GM18868 (cell line): ENCODE measurements at regions not wholly inside any gene's neighbourhood (a gene's known extent, or its start where the extent isn't known, plus 50 kb on each side); places are given as distances from the start of the nearest gene placed in this dataset.
"Not testable (repeated sequence)": the region's sequence is repeated elsewhere in the genome, so short reads cannot be mapped to it uniquely, and the experiment has no call there.

Experiments used
- ATAC-seq: cut with Tn5 transposase; IDR thresholded peaks from one replicate; pipeline ENCODE4 v1.9.1; 2021; ENCODE audit warnings: mild to moderate bottlenecking, moderate library complexity; ENCODE audit not compliant: unreplicated experiment

DNA sequence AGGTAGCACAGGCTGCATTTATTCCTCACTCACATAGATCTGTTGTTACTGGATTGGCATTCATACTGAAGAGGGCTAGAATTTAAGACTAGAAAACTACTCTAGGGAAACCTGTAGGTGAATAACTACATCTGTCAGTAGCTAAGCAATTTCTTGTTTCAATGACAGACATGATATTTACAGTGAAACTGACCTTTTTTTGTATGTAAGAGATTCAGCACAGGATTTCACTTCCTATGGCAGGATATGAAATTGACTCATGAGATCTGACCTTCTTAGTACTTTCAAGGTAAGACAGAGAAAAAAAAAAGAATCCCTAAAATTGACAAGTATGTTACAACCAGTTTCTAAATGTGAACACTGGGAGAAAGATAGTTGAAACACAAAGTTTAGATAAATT lies 189.8 kb upstream of the SLC16A7 start:
- no peak for ATAC-seq

DNA sequence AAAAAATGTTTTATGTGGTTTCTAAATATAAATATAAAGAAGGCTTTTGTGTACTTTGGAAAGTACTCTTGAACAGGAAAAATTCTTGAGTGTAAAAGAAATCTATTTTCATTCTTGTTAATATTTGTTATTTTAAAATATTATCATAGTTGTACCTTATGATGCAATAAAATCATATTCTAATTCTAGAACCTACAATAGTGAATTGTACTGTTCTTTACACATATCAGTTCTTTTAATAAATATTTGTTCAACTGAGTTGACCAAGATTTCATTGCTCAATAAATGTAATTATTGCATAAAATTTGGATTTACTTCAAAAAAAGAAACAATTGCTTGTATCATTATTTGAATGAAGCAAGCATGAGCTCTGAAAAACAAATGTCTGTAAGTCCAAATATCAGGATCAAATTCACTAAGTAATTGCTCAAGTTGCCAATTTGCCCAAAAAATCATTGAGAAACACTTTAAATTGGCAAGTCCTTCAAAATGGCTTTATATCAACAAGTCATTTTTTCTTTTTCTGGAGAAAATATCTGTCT lies 191.6 kb upstream of the SLC16A7 start:
- no peak for ATAC-seq

- ATAC-seq = peak; percentile 86
Measured at GRCh38 chr12:59403259-59403932, 192.4 kb upstream of the SLC16A7 start.

GRCh38 chr12:59401862-59402261 lies 194.0 kb upstream of the SLC16A7 start:
- ATAC-seq = no peak

- no peak for ATAC-seq
Measured at GRCh38 chr12:59398164-59398563, 197.7 kb upstream of the SLC16A7 start.

DNA sequence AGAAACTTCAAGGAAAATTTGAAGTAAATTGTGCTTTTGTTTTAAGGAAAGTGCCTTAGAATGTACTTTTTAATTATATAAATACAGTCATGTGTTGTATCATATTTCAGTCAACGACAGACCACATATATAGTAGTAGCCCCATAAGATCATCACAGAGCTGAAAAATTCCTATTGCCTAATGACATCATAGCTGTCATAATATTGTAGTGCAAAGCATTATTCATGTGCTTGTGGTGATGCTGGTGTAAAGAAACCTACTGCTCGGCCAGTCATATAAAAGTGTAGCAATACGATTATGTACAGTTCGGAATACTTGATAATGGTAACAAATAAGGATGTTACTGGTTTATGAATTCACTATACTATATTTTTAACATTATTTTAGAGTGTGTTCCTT lies 198.9 kb upstream of the SLC16A7 start:
- no peak for ATAC-seq

DNA sequence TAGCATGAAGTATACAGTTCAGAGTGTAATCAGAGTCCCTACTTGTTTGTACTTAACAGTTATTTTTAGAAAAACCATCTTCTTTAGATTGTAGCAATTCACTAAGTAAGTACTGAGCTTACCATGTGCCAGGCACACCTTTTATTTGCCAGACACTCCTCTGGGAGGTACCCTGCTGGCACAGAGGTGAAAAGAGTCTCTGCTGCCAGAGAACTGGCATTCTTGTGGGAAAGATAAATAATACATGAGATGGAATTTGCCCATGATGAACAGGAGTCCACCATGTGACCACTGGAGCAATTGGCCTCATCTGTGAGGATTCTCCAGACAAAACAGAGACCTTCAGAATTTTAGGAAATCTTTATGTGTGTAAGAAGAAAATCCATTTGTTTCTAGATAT lies 199.3 kb upstream of the SLC16A7 start:
- no peak for ATAC-seq

GRCh38 chr12:59395310-59395709 lies 200.5 kb upstream of the SLC16A7 start:
- not testable (repeated sequence) for ATAC-seq

DNA sequence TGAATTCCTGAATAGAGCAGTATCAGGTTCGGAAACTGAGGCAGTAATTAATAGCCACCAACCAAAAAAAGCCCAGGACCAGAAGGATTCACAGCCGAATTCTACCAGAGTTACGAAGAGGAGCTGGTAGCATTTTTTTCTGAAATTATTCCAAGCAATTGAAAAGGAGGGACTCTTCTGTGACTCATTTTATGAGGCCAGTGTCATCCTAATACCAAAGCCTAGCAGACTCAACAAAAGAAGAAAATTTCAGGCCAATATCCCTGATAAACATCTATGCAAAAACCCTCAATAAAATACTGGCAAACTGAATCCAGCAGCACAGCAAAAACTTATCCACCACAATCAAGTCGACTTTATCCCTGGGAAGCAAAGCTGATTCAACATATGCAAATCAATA lies 202.3 kb upstream of the SLC16A7 start:
- no peak for ATAC-seq

GRCh38 chr12:59389968-59390576 lies 205.8 kb upstream of the SLC16A7 start:
- no peak for ATAC-seq

- no peak for ATAC-seq
Measured at GRCh38 chr12:59388694-59389093, 207.1 kb upstream of the SLC16A7 start.

- no peak for ATAC-seq
Measured at GRCh38 chr12:59388176-59388575, 207.7 kb upstream of the SLC16A7 start.

- ATAC-seq = no peak
Measured at GRCh38 chr12:59386236-59386635, 209.6 kb upstream of the SLC16A7 start.

GRCh38 chr12:59383079-59383822 lies 212.6 kb upstream of the SLC16A7 start:
- no peak for ATAC-seq

DNA sequence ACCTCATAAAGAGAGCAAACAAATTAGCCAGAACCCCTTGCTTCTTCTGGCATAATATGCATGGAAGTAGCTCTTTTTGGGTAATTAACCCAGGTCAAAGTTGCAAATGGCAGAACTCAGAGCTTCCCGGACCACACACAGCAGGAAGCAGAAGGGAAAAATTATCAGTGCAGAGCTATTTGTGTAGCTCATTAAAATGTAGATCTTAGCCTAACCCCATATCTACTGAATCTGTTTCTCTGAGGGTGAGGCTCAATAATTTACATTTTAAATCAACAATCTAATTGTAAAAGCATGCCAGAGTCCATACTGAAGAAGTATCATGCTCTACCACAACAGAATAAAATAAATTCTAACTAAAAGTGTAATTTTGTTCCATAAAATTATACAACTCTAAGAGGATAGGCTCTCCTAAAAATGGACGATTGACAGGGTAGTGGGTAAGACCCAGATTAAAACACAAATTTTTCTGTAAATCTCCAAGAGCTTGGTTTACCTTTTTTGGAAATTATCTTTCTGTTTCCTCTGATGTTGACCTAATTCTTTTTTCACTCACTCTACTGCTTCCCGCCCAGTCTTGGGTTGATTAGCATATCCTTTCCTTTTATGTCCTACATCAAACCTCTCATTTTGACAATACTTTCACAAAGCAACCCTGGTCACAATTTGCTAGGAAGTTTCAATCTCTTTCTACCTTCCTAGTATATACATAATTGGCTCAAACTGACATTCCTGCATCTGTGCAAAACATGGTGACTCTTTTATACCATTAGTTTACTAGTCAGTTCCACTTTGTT lies 213.3 kb upstream of the SLC16A7 start:
- no peak for ATAC-seq

DNA sequence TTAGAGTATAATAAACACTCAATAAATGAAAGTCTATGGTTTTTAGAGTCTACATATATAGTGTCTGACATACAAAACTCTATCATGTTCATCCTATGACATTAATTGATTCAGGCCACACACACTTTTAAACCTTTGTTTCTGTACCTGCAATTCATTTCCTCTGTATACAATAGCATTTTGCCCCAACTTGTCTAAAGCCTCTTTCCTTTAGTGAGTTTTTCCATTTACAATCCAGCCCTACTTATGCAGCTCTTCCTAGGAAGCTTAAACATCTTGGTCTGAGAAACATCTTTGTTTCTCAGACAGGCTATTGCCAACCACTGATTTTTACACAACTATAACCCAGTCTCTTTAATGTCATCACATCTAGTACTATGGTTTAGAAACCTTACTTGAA lies 214.7 kb upstream of the SLC16A7 start:
- no peak for ATAC-seq

DNA sequence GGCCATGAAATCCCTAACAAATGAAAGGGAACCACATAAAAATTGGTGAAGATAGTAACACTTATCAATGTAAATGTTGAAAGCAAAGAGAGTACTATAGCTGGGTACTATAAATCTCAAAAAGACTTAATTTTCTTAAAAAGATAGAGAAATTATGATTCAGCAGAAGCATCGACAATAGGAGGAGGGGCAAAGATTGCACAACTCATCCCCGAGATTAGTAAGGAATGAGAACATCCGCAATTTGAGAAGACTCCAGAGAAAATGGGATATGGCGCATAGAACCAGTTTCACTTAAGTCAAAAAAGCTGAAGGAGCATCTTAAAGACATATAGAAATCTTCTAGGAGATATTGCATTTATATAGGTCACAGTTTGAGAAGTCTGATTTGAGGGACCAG lies 220.2 kb upstream of the SLC16A7 start:
- ATAC-seq = no peak

GRCh38 chr12:59374783-59375182 lies 221.0 kb upstream of the SLC16A7 start:
- no peak for ATAC-seq

- ATAC-seq = no peak
Measured at GRCh38 chr12:59372956-59373355, 222.9 kb upstream of the SLC16A7 start.

GRCh38 chr12:59370933-59371332 lies 224.9 kb upstream of the SLC16A7 start:
- no peak for ATAC-seq

DNA sequence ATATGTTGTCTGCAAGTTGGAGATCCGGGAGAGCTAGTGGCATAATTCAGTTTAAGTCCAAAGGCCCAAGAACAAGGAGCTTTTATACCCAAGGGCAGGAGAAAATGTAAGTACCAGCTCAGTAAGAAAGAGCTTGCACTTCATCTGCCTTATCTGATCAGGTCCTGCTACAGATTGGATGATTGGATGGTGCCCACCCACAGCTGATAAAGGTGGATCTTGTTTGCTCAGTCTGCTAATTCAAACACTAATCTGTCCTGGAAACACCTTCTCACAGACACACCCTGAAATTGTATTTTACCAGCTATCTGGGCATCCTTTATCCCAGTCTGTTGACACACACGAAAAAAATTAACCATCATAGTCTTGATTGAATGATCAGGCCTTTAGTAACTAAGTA lies 230.7 kb upstream of the SLC16A7 start:
- ATAC-seq = no peak
